Islet of Langerhans (tissue), 1 donor: ENCODE measurements at regions not wholly inside any gene's neighbourhood (a gene's known extent, or its start where the extent isn't known, plus 50 kb on each side); places are given as distances from the start of the nearest gene placed in this dataset.
"Not testable (repeated sequence)": the region's sequence is repeated elsewhere in the genome, so short reads cannot be mapped to it uniquely, and the experiment has no call there.

Experiments used
- FAIRE-seq: peaks from one replicate; lab custom pipeline; 2011; peaks lifted over from hg19 to GRCh38; lab: Jason Lieb, UNC

GRCh38 chr3:177249203-177249602, 51.9 kb upstream of the TBL1XR1 start:
- peak; percentile 61 for FAIRE-seq

GRCh38 chr3:177250151-177250550, 52.9 kb upstream of the TBL1XR1 start:
- no peak for FAIRE-seq

- FAIRE-seq = no peak
These were observed 54.5 kb upstream of the TBL1XR1 start for GRCh38 chr3:177251755-177252154.

- FAIRE-seq = no peak
These were observed 59.7 kb upstream of the TBL1XR1 start for GRCh38 chr3:177257006-177257405.

GRCh38 chr3:177257625-177258024, 60.3 kb upstream of the TBL1XR1 start:
- peak; percentile 80 for FAIRE-seq

- FAIRE-seq = no peak
These were observed 65.1 kb upstream of the TBL1XR1 start for GRCh38 chr3:177262396-177262795.

- peak; percentile 5 for FAIRE-seq
These were observed 66.5 kb upstream of the TBL1XR1 start for GRCh38 chr3:177263615-177264368.

GRCh38 chr3:177271811-177272501, 74.7 kb upstream of the TBL1XR1 start:
- FAIRE-seq = not testable (repeated sequence)

- FAIRE-seq = no peak
These were observed 80.7 kb upstream of the TBL1XR1 start for GRCh38 chr3:177278016-177278415.

- no peak for FAIRE-seq
These were observed 82.0 kb upstream of the TBL1XR1 start for GRCh38 chr3:177279118-177279815.

- no peak for FAIRE-seq
These were observed 84.2 kb upstream of the TBL1XR1 start for GRCh38 chr3:177281292-177282118.

- FAIRE-seq = no peak
These were observed 84.9 kb upstream of the TBL1XR1 start for GRCh38 chr3:177282119-177282655.

GRCh38 chr3:177283983-177284382, 86.7 kb upstream of the TBL1XR1 start:
- no peak for FAIRE-seq

- FAIRE-seq = no peak
These were observed 87.2 kb upstream of the TBL1XR1 start for GRCh38 chr3:177284383-177284881.

GRCh38 chr3:177286034-177286433, 88.8 kb upstream of the TBL1XR1 start:
- no peak for FAIRE-seq

GRCh38 chr3:177287231-177287630, 89.9 kb upstream of the TBL1XR1 start:
- no peak for FAIRE-seq

- FAIRE-seq = no peak
These were observed 93.4 kb upstream of the TBL1XR1 start for GRCh38 chr3:177290633-177291032.

- FAIRE-seq = no peak
These were observed 96.9 kb upstream of the TBL1XR1 start for GRCh38 chr3:177294221-177294620.

GRCh38 chr3:177295116-177295515, 97.8 kb upstream of the TBL1XR1 start:
- no peak for FAIRE-seq

GRCh38 chr3:177299250-177299649, 102.0 kb upstream of the TBL1XR1 start:
- no peak for FAIRE-seq

- FAIRE-seq = no peak
These were observed 103.0 kb upstream of the TBL1XR1 start for GRCh38 chr3:177300039-177300833.
